ENCODE measurements at regions not wholly inside any gene's neighbourhood (a gene's known extent, or its start where the extent isn't known, plus 50 kb on each side); places are given as distances from the start of the nearest gene placed in this dataset.

DNA sequence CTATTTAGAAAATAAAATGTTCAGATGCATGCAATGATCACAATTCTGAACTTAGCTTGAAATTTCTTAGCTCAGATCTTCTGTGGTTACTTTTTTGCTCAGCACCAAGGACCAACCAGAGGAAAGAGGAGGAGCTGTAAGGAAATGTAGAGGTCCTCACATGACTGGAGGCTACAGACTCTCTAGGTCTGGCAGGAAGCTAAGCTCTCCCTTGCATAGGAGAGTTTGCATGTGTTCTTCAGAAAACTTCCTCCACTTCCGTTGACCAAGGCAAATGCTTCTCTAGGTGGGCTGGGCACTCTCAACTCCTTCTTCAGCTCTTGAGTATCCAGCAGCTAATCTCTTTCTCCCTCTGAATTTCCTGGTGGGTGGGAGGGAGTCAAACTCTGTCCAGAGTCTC, 119.6 kb downstream of the BTC start:
- DNase-seq (ENCODE audit: extremely low read depth in 1 of 2, low read depth in 1 of 2): no peak

DNA sequence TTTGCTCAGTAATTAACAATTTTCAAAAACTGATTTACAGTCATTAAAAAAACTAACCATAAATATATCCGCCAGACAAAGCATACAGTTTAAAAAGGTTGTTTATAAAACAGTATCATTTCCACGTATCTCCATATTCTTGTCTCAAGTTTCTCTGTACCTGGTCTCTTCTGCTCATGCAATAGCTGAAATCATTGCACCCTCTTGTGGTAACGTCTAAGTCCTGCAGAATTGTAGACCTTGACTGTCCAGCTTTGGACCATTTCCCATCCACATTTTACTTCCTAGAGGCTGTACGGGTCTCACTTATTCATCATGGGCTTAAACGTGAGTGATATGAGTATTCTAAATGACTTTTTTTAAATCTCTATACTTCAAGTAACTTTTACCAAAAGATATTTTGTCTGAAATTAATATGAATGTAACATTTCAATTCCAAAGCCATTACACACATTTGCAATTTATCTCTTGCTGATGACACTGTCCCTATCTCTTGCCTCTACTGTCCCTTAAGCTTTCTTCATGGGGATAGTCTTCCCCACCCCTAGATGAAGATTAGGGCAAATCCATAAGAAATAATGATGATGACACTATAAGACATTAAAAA, 118.5 kb downstream of the BTC start:
- no peak for DNase-seq (ENCODE audit: extremely low read depth in 1 of 2, low read depth in 1 of 2)

- no peak for DNase-seq (ENCODE audit: extremely low read depth in 1 of 2, low read depth in 1 of 2)
Measured at GRCh38 chr4:74682567-74683359, 111.6 kb downstream of the BTC start.

GRCh38 chr4:74692972-74693371, 101.4 kb downstream of the BTC start:
- DNase-seq (ENCODE audit: extremely low read depth in 1 of 2, low read depth in 1 of 2): no peak

Measured in activated CD8-positive, alpha-beta memory T cell treated with anti-CD3 and anti-CD28 coated beads for 1 hour (primary cell).